HCT116 (cell line): ENCODE measurements at regions not wholly inside any gene's neighbourhood (a gene's known extent, or its start where the extent isn't known, plus 50 kb on each side); places are given as distances from the start of the nearest gene placed in this dataset.

Source experiments
- ATAC-seq: fragments of 200-7000 bp; cut with Tn5 transposase; 2 replicates; pipeline ENCODE4 v1.9.1; 2020; ENCODE audit warnings: mild to moderate bottlenecking, moderate library complexity
- BruUV-seq: library from RNA; stranded (reverse); fragments of 400-500 nt; replicated peaks from 2 replicates; lab custom pipeline; 2021; lab: Mats Ljungman, UMichigan
- CTCF ChIA-PET: fragments of 300-600 bp; sonication (Branson Sonifier 250); formaldehyde crosslinking; loops from one replicate; lab custom pipeline; 2021; ENCODE audit warnings: antibody characterized with exemption; lab: Charles Lee
- POLR2A ChIA-PET: fragments of 300-600, 350-600 bp; sonication (Branson Sonifier 250); formaldehyde crosslinking; loops from one replicate; lab custom pipeline; 2021; ENCODE audit warnings: antibody characterized with exemption; lab: Charles Lee
- RAD21 ChIA-PET, 2 experiments: fragments of 300-600 bp; sonication (Branson Sonifier 250); formaldehyde crosslinking; loops; one replicate each; lab custom pipeline; 2023; ENCODE audit warnings: low total read pairs in 2 of 2; ENCODE audit not compliant: uncharacterized antibody in 2 of 2, unreplicated experiment in 2 of 2, low non-redundant PET in 1 of 2; lab: Charles Lee
- DNase-seq: peaks from one replicate; pipeline ENCODE4 v3.0.0-alpha.2; 2010; ENCODE audit warnings: low read depth, low spot score
- H2AFZ ChIP-seq: fragments of 200-600 bp; shearing (Covaris generic), sonication (generic); 2 replicates; pipeline ENCODE4 v1.6.1; 2017; ENCODE audit warnings: low read depth, mixed run types, mixed read lengths, antibody characterized with exemption, low read length; ENCODE audit not compliant: poor library complexity, severe bottlenecking
- H3K27ac ChIP-seq: 2 replicates; pipeline ENCODE4 v1.5.1; 2012; ENCODE audit warnings: low read depth, low read length
- H3K27me3 ChIP-seq: fragments of 200-600 bp; sonication (generic); 2 replicates; pipeline ENCODE4 v1.6.1; 2016; ENCODE audit warnings: mixed run types, low read length, mixed read lengths; ENCODE audit not compliant: insufficient read depth
- H3K36me3 ChIP-seq, 2 experiments: fragments of 200-500 bp in 1 of 2; fragments of 200-600 bp in 1 of 2; sonication (Bioruptor generic) in 1 of 2; sonication (generic) in 1 of 2; 2 replicates each; pipeline versions ENCODE4 v1.5.1 to v1.6.1; 2014 to 2016; ENCODE audit warnings: low read length in 2 of 2, inconsistent platforms in 1 of 2, mixed read lengths in 1 of 2, mixed run types in 1 of 2; ENCODE audit not compliant: insufficient read depth in 2 of 2, control insufficient read depth in 1 of 2
- H3K4me1 ChIP-seq, 2 experiments: fragments of 200-600 bp in 1 of 2; sonication (generic) in 1 of 2; 2 replicates each; pipeline versions ENCODE4 v1.5.1 to v1.6.1; 2012 to 2017; ENCODE audit warnings: low read length in 2 of 2, inconsistent platforms in 1 of 2, mild to moderate bottlenecking in 1 of 2, mixed read lengths in 1 of 2, mixed run types in 1 of 2, moderate library complexity in 1 of 2; ENCODE audit not compliant: insufficient read depth in 2 of 2, control insufficient read depth in 1 of 2
- H3K4me2 ChIP-seq: fragments of 200-600 bp; sonication (generic); 2 replicates; pipeline ENCODE4 v1.6.1; 2017; ENCODE audit warnings: mixed run types, low read length, mixed read lengths
- H3K4me3 ChIP-seq, 2 experiments: fragments of 200-600 bp in 1 of 2; sonication (generic) in 1 of 2; replicated peaks in 1 of 2; 2 replicates each; pipeline ENCODE4 v1.5.1; 2011 to 2016; ENCODE audit warnings: low read length in 2 of 2, control low read depth in 1 of 2, low read depth in 1 of 2, mild to moderate bottlenecking in 1 of 2, mixed read lengths in 1 of 2, mixed run types in 1 of 2
- H3K79me2 ChIP-seq: fragments of 200-600 bp; sonication (generic); 2 replicates; pipeline ENCODE4 v1.6.1; 2017; ENCODE audit warnings: mild to moderate bottlenecking, mixed run types, low read length, moderate library complexity, mixed read lengths; ENCODE audit not compliant: insufficient read depth
- H3K9ac ChIP-seq: fragments of 200-600 bp; sonication (generic); 2 replicates; pipeline ENCODE4 v1.6.1; 2016; ENCODE audit warnings: low read length, mixed read lengths
- H3K9me2 ChIP-seq: fragments of 200-600 bp; sonication (generic), shearing (Covaris generic); 2 replicates; pipeline ENCODE4 v1.6.1; 2017; ENCODE audit warnings: mixed run types, mild to moderate bottlenecking, moderate library complexity; ENCODE audit not compliant: insufficient read depth
- H3K9me3 ChIP-seq, 2 experiments: fragments of 200-500 bp in 1 of 2; fragments of 200-600 bp in 1 of 2; sonication (Bioruptor generic) in 1 of 2; sonication (generic) in 1 of 2; 2 replicates each; pipeline ENCODE4 v1.6.1; 2014 to 2017; ENCODE audit warnings: low read length in 2 of 2, mixed read lengths in 2 of 2, inconsistent platforms in 1 of 2, low read depth in 1 of 2, mild to moderate bottlenecking in 1 of 2, mixed run types in 1 of 2, moderate library complexity in 1 of 2; ENCODE audit not compliant: control insufficient read depth in 1 of 2, insufficient read depth in 1 of 2
- H4K20me1 ChIP-seq: fragments of 200-600 bp; sonication (generic), shearing (Covaris generic); 2 replicates; pipeline ENCODE4 v1.6.1; 2017; ENCODE audit warnings: mixed run types, mild to moderate bottlenecking, moderate library complexity; ENCODE audit not compliant: insufficient read depth
- ATF3 ChIP-seq: IDR thresholded peaks from 2 replicates; pipeline ENCODE4 v1.6.1; 2012
- CBX3 ChIP-seq: IDR thresholded peaks from 2 replicates; pipeline ENCODE4 v1.6.1; 2012; ENCODE audit warnings: low read depth
- CEBPB ChIP-seq: IDR thresholded peaks from 2 replicates; pipeline ENCODE4 v1.6.1; 2012; ENCODE audit warnings: low read depth
- ELF1 ChIP-seq: IDR thresholded peaks from 2 replicates; pipeline ENCODE4 v1.6.1; 2012; ENCODE audit warnings: low read depth, borderline replicate concordance
- EZH2 ChIP-seq: fragments of 200-600 bp; sonication (generic); IDR thresholded peaks from 2 replicates; pipeline ENCODE4 v1.6.1; 2017; ENCODE audit warnings: antibody characterized with exemption, mixed run types
- EZH2phosphoT487 ChIP-seq: fragments of 200-600 bp; IDR thresholded peaks from 2 replicates; pipeline ENCODE4 v1.6.1; 2018; ENCODE audit warnings: antibody characterized with exemption, borderline replicate concordance
- FOSL1 ChIP-seq: IDR thresholded peaks from 2 replicates; pipeline ENCODE4 v1.6.1; 2012; ENCODE audit warnings: low read depth
- JUND ChIP-seq: IDR thresholded peaks from 2 replicates; pipeline ENCODE4 v1.6.1; 2012
- POLR2AphosphoS5 ChIP-seq: IDR thresholded peaks from 2 replicates; pipeline ENCODE4 v1.6.1; 2011; ENCODE audit warnings: mild to moderate bottlenecking, low read depth, low read length, moderate library complexity
- RAD21 ChIP-seq: IDR thresholded peaks from 2 replicates; pipeline ENCODE4 v1.6.1; 2012; ENCODE audit warnings: low read depth, mild to moderate bottlenecking
- SIN3A ChIP-seq: IDR thresholded peaks from 2 replicates; pipeline ENCODE4 v1.6.1; 2012; ENCODE audit warnings: low read depth
- SP1 ChIP-seq: IDR thresholded peaks from 2 replicates; pipeline ENCODE4 v1.6.1; 2012; ENCODE audit warnings: low read depth
- TCF7L2 ChIP-seq: IDR thresholded peaks from 2 replicates; pipeline ENCODE4 v1.7.0; 2011; ENCODE audit warnings: borderline replicate concordance, inconsistent platforms; ENCODE audit not compliant: insufficient read depth, insufficient read length; ENCODE audit errors: extremely low read depth
- ZFX ChIP-seq: fragments of 450-650 bp; IDR thresholded peaks from 2 replicates; pipeline ENCODE4 v1.6.1; 2017
- intact Hi-C: fragments of 100-400 bp; cut with micrococcal nuclease; formaldehyde crosslinking; loops from 2 replicates; pipeline ENCODE4 v1.10.0; 2022
- TF ChIP-seq, protein P1 (sequence below): IDR thresholded peaks from 2 replicates; pipeline ENCODE4 v1.6.1; 2011; ENCODE audit warnings: mild to moderate bottlenecking, low read length, moderate library complexity; ENCODE audit not compliant: insufficient replicate concordance; ENCODE audit errors: extremely low read depth
- TF ChIP-seq, protein P2 (sequence below): IDR thresholded peaks from 2 replicates; pipeline ENCODE4 v1.6.1; 2012; ENCODE audit warnings: low read depth

DNA sequence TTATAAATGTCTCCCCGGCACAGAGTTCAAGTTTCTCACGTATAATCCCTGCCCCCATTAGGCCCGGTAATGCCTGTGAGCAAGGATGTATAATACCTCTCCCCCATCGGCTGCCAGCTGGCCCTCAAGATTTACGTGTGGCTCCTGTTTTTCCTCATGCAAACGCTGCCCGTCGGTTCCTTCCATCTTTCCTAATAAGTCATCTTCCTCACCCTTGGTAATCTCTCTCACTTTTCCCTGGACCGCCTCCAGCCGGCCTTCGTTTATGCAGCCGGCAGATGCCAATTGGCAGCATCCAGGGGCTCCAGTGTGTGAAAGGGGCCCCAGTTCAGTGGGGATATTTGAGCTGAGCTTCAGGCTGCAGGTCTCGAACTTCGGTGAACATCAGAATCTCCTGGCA lies 86.5 kb upstream of the NEURL1B start:
- no peak overlapping the region for H2AFZ ChIP-seq
- intact Hi-C loops, result no loop called here
- no peaks in the 10 kb centered on the region for H3K9me3 ChIP-seq
- ChIA-PET RAD21 (no interaction called here), POLR2A (no interaction called here), CTCF (no interaction called here)
- no peak overlapping the region for H3K4me3 ChIP-seq
- DNase-seq (no peak), ATAC-seq (no peak)
- H3K9me2 ChIP-seq, result no peaks in the 10 kb centered on the region
- H3K79me2 ChIP-seq, result no peaks in the 10 kb centered on the region
- H3K9ac ChIP-seq, result no peak overlapping the region
- H4K20me1 ChIP-seq, result no peaks in the 10 kb centered on the region
- H3K4me1 ChIP-seq, result peaks cover 3 to 5% of the 10 kb centered on the region in 2 experiments; a peak in 2 of 4 replicates
- BruUV-seq, result no TSS peak
- no peak overlapping the region for H3K4me2 ChIP-seq
- no peak for TF ChIP-seq JUND
- TF ChIP-seq EZH2phosphoT487, result no peak
- TF ChIP-seq, protein P1, sequence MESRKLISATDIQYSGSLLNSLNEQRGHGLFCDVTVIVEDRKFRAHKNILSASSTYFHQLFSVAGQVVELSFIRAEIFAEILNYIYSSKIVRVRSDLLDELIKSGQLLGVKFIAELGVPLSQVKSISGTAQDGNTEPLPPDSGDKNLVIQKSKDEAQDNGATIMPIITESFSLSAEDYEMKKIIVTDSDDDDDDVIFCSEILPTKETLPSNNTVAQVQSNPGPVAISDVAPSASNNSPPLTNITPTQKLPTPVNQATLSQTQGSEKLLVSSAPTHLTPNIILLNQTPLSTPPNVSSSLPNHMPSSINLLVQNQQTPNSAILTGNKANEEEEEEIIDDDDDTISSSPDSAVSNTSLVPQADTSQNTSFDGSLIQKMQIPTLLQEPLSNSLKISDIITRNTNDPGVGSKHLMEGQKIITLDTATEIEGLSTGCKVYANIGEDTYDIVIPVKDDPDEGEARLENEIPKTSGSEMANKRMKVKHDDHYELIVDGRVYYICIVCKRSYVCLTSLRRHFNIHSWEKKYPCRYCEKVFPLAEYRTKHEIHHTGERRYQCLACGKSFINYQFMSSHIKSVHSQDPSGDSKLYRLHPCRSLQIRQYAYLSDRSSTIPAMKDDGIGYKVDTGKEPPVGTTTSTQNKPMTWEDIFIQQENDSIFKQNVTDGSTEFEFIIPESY, result no peak
- no peak for TF ChIP-seq EZH2
- no peak for TF ChIP-seq CBX3
- no peak for TF ChIP-seq CEBPB
- no peak for TF ChIP-seq SIN3A
- TF ChIP-seq SP1, result no peak
- no peak for TF ChIP-seq ELF1
- TF ChIP-seq POLR2AphosphoS5, result no peak
- no peak for TF ChIP-seq FOSL1
- TF ChIP-seq, protein P2, sequence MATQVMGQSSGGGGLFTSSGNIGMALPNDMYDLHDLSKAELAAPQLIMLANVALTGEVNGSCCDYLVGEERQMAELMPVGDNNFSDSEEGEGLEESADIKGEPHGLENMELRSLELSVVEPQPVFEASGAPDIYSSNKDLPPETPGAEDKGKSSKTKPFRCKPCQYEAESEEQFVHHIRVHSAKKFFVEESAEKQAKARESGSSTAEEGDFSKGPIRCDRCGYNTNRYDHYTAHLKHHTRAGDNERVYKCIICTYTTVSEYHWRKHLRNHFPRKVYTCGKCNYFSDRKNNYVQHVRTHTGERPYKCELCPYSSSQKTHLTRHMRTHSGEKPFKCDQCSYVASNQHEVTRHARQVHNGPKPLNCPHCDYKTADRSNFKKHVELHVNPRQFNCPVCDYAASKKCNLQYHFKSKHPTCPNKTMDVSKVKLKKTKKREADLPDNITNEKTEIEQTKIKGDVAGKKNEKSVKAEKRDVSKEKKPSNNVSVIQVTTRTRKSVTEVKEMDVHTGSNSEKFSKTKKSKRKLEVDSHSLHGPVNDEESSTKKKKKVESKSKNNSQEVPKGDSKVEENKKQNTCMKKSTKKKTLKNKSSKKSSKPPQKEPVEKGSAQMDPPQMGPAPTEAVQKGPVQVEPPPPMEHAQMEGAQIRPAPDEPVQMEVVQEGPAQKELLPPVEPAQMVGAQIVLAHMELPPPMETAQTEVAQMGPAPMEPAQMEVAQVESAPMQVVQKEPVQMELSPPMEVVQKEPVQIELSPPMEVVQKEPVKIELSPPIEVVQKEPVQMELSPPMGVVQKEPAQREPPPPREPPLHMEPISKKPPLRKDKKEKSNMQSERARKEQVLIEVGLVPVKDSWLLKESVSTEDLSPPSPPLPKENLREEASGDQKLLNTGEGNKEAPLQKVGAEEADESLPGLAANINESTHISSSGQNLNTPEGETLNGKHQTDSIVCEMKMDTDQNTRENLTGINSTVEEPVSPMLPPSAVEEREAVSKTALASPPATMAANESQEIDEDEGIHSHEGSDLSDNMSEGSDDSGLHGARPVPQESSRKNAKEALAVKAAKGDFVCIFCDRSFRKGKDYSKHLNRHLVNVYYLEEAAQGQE, result no peak
- no peak for TF ChIP-seq TCF7L2
- TF ChIP-seq RAD21, result no peak
- no peak for TF ChIP-seq ATF3
- TF ChIP-seq ZFX, result no peak
- no peak overlapping the region for H3K27ac ChIP-seq
- no peaks in the 10 kb centered on the region; the same call in 1 of the 2 replicates for H3K27me3 ChIP-seq
- H3K36me3 ChIP-seq, result no peaks in the 10 kb centered on the region
